ENCODE measurements at regions not wholly inside any gene's neighbourhood (a gene's known extent, or its start where the extent isn't known, plus 50 kb on each side); places are given as distances from the start of the nearest gene placed in this dataset.

DNA sequence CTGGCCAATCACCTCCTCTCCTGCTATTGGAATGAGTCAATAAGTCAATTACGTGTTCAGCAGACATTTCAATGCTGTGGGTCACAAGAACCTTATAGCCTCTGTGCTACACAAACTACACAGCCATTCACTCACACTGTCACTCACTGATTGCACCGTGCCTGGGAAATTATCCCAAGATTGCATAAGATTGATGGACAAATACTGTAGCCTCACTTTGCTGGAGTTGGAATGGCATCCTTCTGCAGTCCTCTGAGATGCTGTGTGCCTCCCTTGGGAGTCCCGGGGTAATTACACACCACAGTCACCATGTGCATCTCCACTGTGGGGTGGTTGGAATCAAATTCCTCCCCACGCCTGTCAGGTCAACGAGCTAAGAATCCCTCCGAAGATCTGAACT lies 358.7 kb upstream of the MGMT start:
- TF ChIP-seq POLR2A (IDR thresholded peaks at IDR 0.05) (no peak), EP300 (IDR thresholded peaks at IDR 0.05) (no peak), POLR2AphosphoS5 (IDR thresholded peaks at IDR 0.05) (no peak)
- TF ChIP-seq, protein P1, sequence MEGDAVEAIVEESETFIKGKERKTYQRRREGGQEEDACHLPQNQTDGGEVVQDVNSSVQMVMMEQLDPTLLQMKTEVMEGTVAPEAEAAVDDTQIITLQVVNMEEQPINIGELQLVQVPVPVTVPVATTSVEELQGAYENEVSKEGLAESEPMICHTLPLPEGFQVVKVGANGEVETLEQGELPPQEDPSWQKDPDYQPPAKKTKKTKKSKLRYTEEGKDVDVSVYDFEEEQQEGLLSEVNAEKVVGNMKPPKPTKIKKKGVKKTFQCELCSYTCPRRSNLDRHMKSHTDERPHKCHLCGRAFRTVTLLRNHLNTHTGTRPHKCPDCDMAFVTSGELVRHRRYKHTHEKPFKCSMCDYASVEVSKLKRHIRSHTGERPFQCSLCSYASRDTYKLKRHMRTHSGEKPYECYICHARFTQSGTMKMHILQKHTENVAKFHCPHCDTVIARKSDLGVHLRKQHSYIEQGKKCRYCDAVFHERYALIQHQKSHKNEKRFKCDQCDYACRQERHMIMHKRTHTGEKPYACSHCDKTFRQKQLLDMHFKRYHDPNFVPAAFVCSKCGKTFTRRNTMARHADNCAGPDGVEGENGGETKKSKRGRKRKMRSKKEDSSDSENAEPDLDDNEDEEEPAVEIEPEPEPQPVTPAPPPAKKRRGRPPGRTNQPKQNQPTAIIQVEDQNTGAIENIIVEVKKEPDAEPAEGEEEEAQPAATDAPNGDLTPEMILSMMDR (IDR thresholded peaks at IDR 0.05), result no peak

Measured in sigmoid colon (tissue), 4 donors.